HL-60 (cell line): ENCODE measurements at regions not wholly inside any gene's neighbourhood (a gene's known extent, or its start where the extent isn't known, plus 50 kb on each side); places are given as distances from the start of the nearest gene placed in this dataset.

ENCODE experiments used
- DNase-seq, 2 experiments: peaks; one replicate each; pipeline ENCODE4 v3.0.0-alpha.2; 2010 to 2020; ENCODE audit warnings: low read depth in 1 of 2, low spot score in 1 of 2
- H3K27ac ChIP-seq: fragments of 250-450 bp; sonication (Bioruptor Pico); replicated peaks from 2 replicates; pipeline ENCODE4 v1.5.1; 2020; ENCODE audit warnings: mild to moderate bottlenecking, moderate library complexity
- H3K27me3 ChIP-seq: fragments of 250-450 bp; sonication (Bioruptor Pico); 2 replicates; pipeline ENCODE4 v1.5.1; 2021; ENCODE audit warnings: mild to moderate bottlenecking, moderate library complexity; ENCODE audit not compliant: insufficient read depth, poor library complexity, severe bottlenecking
- H3K4me3 ChIP-seq: replicated peaks from 2 replicates; pipeline ENCODE4 v1.5.1; 2011; ENCODE audit warnings: mild to moderate bottlenecking, control low read depth, low read length; ENCODE audit not compliant: insufficient read depth
- CTCF ChIP-seq: IDR thresholded peaks from one replicate; pipeline ENCODE4 v1.5.1; 2011; ENCODE audit warnings: low read length, control low read depth, inconsistent platforms; ENCODE audit not compliant: insufficient read depth
- GABPA ChIP-seq: IDR thresholded peaks from 2 replicates; pipeline ENCODE4 v1.6.1; 2012; ENCODE audit warnings: low read depth
- POLR2AphosphoS5 ChIP-seq: IDR thresholded peaks from 2 replicates; pipeline ENCODE4 v1.6.1; 2012; ENCODE audit warnings: low read depth
- REST ChIP-seq: IDR thresholded peaks from 2 replicates; pipeline ENCODE4 v1.6.1; 2012; ENCODE audit warnings: low read depth; ENCODE audit not compliant: insufficient replicate concordance
- SPI1 ChIP-seq: IDR thresholded peaks from 2 replicates; pipeline ENCODE4 v1.6.1; 2012; ENCODE audit warnings: low read depth, mild to moderate bottlenecking, borderline replicate concordance

GRCh38 chr6:74115674-74116073 is 419.7 kb downstream of the CD109 start:
- no peak overlapping the region for H3K4me3 ChIP-seq
- H3K27me3 ChIP-seq = no peaks in the 10 kb centered on the region
- H3K27ac ChIP-seq = no peak overlapping the region
- DNase-seq = no peak
- TF ChIP-seq GABPA = no peak

- no peak for TF ChIP-seq GABPA
- TF ChIP-seq REST = no peak
- TF ChIP-seq CTCF = no peak
- no peak for DNase-seq
- no peaks in the 10 kb centered on the region for H3K27me3 ChIP-seq
- no peak overlapping the region for H3K4me3 ChIP-seq
- H3K27ac ChIP-seq = no peak overlapping the region
These were observed 418.4 kb downstream of the CD109 start for GRCh38 chr6:74114428-74114827.

- H3K27ac ChIP-seq = no peak overlapping the region
- TF ChIP-seq POLR2AphosphoS5 = no peak
- no peak for TF ChIP-seq REST
- TF ChIP-seq GABPA = no peak
- TF ChIP-seq CTCF = no peak
- TF ChIP-seq SPI1 = no peak
- DNase-seq = no peak
- H3K4me3 ChIP-seq = no peak overlapping the region
- no peaks in the 10 kb centered on the region for H3K27me3 ChIP-seq
These were observed 417.9 kb downstream of the CD109 start for GRCh38 chr6:74113901-74114300.

GRCh38 chr6:74103417-74103816 is 407.4 kb downstream of the CD109 start:
- H3K27me3 ChIP-seq = no peaks in the 10 kb centered on the region
- no peak overlapping the region for H3K4me3 ChIP-seq
- DNase-seq = no peak
- TF ChIP-seq POLR2AphosphoS5 = no peak
- TF ChIP-seq REST = no peak
- TF ChIP-seq GABPA = no peak
- no peak for TF ChIP-seq CTCF
- TF ChIP-seq SPI1 = no peak
- H3K27ac ChIP-seq = no peak overlapping the region
